ENCODE measurements at regions not wholly inside any gene's neighbourhood (a gene's known extent, or its start where the extent isn't known, plus 50 kb on each side); places are given as distances from the start of the nearest gene placed in this dataset.
A peak's percentile ranks its signal among the peaks of the same experiment; 100 is the strongest.

DNA sequence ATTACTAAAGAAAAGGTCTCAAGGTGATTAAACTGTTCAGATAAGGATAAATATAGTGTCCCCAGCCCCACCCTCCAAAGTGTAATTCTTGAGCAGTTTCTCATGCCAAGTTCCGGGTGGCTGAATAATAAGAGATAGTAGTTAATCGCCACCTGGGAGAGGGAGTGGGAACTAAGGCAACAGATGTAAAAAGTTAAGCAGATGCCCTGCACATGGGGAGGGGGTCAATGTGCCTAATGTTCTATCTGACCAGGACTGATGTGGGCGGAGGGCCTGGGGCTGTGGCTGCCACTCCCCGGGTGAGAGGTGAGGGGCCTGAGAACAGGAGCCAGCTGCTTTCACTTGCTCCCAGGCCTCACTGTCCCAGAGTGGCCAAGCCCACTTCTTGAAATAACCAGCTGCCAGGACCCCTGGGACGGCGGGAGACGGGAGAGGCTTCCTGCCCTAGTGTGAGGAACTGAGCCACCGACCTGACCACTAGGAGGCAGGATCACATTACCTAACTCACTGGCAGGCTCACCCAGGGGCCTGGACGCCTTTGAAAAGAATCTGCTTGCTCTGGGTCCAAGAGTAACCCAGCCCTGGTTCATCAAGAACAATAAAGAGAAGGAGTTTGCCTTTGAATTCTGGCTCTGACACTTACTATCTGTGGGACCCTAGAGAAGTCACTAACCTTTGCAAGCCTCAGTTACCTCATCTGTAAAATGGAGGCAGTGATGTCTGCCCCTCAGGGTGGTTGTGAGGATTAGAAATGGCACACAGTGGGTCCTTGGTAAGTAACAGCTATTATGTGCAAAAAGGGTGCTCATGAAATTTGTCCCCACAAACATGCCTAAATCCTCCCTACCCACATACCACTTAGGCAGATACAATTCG lies 179.2 kb downstream of the ATG4C start:
- DNase-seq (peak in 4 of 5 donors; percentile 21 to 58 (median 32)), ATAC-seq (peak in 3 of 4 donors; percentile 59 to 74 (median 72))
- H3K27ac ChIP-seq, result no peak overlapping the region
- no peak overlapping the region for H3K4me3 ChIP-seq
- H3K9me3 ChIP-seq, result no peaks in the 10 kb centered on the region
- H3K27me3 ChIP-seq, result peaks cover 0 to 17% (median 0%) of the 10 kb centered on the region in 9 donors
- WGBS, 4 donors, result 17 to 21% (median 20%) methylated on average over 10 of the region's 10 CpGs
- no peak for TF ChIP-seq POLR2A (IDR thresholded peaks at IDR 0.05)
- TF ChIP-seq, protein P1, sequence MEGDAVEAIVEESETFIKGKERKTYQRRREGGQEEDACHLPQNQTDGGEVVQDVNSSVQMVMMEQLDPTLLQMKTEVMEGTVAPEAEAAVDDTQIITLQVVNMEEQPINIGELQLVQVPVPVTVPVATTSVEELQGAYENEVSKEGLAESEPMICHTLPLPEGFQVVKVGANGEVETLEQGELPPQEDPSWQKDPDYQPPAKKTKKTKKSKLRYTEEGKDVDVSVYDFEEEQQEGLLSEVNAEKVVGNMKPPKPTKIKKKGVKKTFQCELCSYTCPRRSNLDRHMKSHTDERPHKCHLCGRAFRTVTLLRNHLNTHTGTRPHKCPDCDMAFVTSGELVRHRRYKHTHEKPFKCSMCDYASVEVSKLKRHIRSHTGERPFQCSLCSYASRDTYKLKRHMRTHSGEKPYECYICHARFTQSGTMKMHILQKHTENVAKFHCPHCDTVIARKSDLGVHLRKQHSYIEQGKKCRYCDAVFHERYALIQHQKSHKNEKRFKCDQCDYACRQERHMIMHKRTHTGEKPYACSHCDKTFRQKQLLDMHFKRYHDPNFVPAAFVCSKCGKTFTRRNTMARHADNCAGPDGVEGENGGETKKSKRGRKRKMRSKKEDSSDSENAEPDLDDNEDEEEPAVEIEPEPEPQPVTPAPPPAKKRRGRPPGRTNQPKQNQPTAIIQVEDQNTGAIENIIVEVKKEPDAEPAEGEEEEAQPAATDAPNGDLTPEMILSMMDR (IDR thresholded peaks at IDR 0.05), result peak; percentile 18 to 62 (median 36)
- no peaks in the 10 kb centered on the region for H3K4me1 ChIP-seq
- intact Hi-C loops (cut with DNase I), result loop anchor here in 2 of 10 donors (5.0 kb wide), 1 partner anchor 109 kb away; no protein-coding TSS in a partner anchor
- H3K36me3 ChIP-seq, result no peaks in the 10 kb centered on the region

DNA sequence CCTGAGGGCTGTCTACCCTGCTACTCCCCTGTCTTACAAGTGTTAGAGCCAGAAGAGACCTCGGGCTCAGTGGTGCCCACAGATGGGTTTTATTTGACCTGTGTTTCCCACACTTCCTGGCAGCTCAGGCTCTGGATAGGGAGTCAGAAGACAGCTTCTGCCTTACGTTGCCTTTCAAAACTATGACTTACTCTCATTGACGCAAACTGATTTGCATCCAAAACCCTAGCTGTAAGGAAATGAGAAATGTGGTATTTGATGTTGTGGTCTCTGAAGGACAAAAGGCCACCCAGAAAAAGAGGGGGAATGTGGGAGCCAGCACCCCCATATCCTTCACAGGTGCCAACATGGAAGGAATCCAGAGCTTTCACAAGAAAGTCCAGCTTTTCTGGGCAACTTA lies 180.2 kb downstream of the ATG4C start:
- Histone ChIP-seq H3K27ac (no peak overlapping the region), H3K9me3 (no peaks in the 10 kb centered on the region), H3K36me3 (no peaks in the 10 kb centered on the region), H3K27me3 (peaks cover 0 to 14% (median 0%) of the 10 kb centered on the region in 9 donors), H3K4me1 (no peaks in the 10 kb centered on the region), H3K4me3 (no peak overlapping the region)
- no peak for TF ChIP-seq POLR2A (IDR thresholded peaks at IDR 0.05)
- TF ChIP-seq, protein P1 (IDR thresholded peaks at IDR 0.05), result no peak
- 70 to 77% (median 75%) methylated on average over 3 of the region's 3 CpGs for WGBS, 4 donors
- intact Hi-C loops (cut with DNase I), result loop anchor here in 2 of 10 donors (5.0 kb wide), 1 partner anchor 108 kb away; no protein-coding TSS in a partner anchor
- ATAC-seq (no peak), DNase-seq (no peak)

DNA sequence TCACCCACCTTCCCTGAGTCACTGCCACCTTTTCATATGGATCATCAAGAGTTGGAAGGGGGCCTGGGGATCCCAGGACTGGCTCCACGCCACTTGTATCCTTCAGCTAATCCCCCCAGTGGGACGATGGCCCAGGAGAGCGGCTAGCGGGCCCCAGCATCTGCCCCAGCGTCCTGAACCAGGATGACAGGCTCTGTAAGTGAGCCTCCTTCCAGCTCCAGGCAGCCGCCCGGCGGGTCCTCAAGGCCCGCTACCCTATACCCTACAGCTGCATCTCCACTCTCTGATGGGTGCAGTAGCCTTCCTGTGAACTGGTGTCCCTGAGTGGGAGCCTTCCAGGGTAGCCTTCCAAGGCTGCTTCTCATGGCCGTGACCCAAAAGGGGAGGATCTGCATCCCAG lies 183.1 kb downstream of the ATG4C start:
- ATAC-seq (no peak), DNase-seq (no peak)
- H3K4me3 ChIP-seq, result no peak overlapping the region
- H3K4me1 ChIP-seq, result no peaks in the 10 kb centered on the region
- WGBS, 4 donors, result 83 to 86% (median 86%) methylated on average over 10 of the region's 10 CpGs
- no peaks in the 10 kb centered on the region for H3K9me3 ChIP-seq
- H3K36me3 ChIP-seq, result no peaks in the 10 kb centered on the region
- H3K27ac ChIP-seq, result no peak overlapping the region
- H3K27me3 ChIP-seq, result peaks cover 0 to 11% (median 0%) of the 10 kb centered on the region in 9 donors
- TF ChIP-seq, protein P1 (IDR thresholded peaks at IDR 0.05), result no peak
- no peak for TF ChIP-seq POLR2A (IDR thresholded peaks at IDR 0.05)
- intact Hi-C loops (cut with DNase I), result no loop called here

DNA sequence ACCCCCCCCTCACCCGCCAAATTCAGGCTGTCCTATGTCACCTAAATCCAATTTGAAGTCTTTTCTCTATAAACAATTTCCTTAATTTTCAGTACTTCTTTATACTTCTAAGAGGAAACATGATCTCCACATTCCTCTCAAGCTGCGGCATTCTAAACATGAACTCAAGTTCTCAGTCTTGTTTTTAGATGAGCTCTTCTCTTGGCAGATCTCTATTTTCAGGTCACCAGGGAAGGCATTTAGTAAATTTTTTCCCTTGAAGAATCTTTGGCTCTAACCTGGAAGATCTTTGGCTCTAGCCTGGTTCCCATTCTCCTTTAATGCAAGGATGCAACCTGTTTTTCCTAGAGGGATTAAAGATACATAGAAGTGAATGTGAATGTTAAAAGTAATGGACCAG lies 193.4 kb downstream of the ATG4C start:
- WGBS, 4 donors, result 77 to 85% (median 81%) methylated on average over 2 of the region's 2 CpGs
- no peak for TF ChIP-seq POLR2A (IDR thresholded peaks at IDR 0.05)
- TF ChIP-seq, protein P1 (IDR thresholded peaks at IDR 0.05), result no peak
- Histone ChIP-seq H3K4me1 (no peaks in the 10 kb centered on the region), H3K4me3 (no peak overlapping the region), H3K27ac (no peak overlapping the region), H3K36me3 (no peaks in the 10 kb centered on the region), H3K27me3 (peaks cover 0 to 3% (median 0%) of the 10 kb centered on the region in 9 donors), H3K9me3 (no peaks in the 10 kb centered on the region)
- DNase-seq (no peak), ATAC-seq (no peak)
- intact Hi-C loops (cut with DNase I), result loop anchor here in 3 of 10 donors (10.0 kb wide), 3 partner anchors 87 to 467 kb away; no protein-coding TSS in a partner anchor
